ENCODE measurements at regions not wholly inside any gene's neighbourhood (a gene's known extent, or its start where the extent isn't known, plus 50 kb on each side); places are given as distances from the start of the nearest gene placed in this dataset.

GRCh38 chr5:89916131-89916530 lies 493.4 kb downstream of the CETN3 start:
- no peak for TF ChIP-seq CTCF (IDR thresholded peaks at IDR 0.05; ENCODE audit: low read depth, low read length)
- H3K4me3 ChIP-seq (ENCODE audit: low read depth, low read length), result no peak overlapping the region
- in situ Hi-C loops (cut with HindIII; ENCODE audit: low sequenced_read_pairs), result no loop called here
- no peak for DNase-seq (ENCODE audit: low read depth, low spot score)

GRCh38 chr5:89908876-89909275 lies 500.7 kb downstream of the CETN3 start:
- no peak for DNase-seq (ENCODE audit: low read depth, low spot score)
- in situ Hi-C loops (cut with HindIII; ENCODE audit: low sequenced_read_pairs), result no loop called here
- TF ChIP-seq CTCF (IDR thresholded peaks at IDR 0.05; ENCODE audit: low read depth, low read length), result no peak
- H3K4me3 ChIP-seq (ENCODE audit: low read depth, low read length), result no peak overlapping the region

- no peak for TF ChIP-seq CTCF (IDR thresholded peaks at IDR 0.05; ENCODE audit: low read depth, low read length)
- no peak overlapping the region for H3K4me3 ChIP-seq (ENCODE audit: low read depth, low read length)
- in situ Hi-C loops (cut with HindIII; ENCODE audit: low sequenced_read_pairs), result no loop called here
- DNase-seq (ENCODE audit: low read depth, low spot score), result no peak
Measured at GRCh38 chr5:89904442-89904841, 505.1 kb downstream of the CETN3 start.

- no peak for DNase-seq (ENCODE audit: low read depth, low spot score)
- no peak for TF ChIP-seq CTCF (IDR thresholded peaks at IDR 0.05; ENCODE audit: low read depth, low read length)
- in situ Hi-C loops (cut with HindIII; ENCODE audit: low sequenced_read_pairs), result no loop called here
- H3K4me3 ChIP-seq (ENCODE audit: low read depth, low read length), result no peak overlapping the region
Measured at GRCh38 chr5:89901983-89902382, 507.6 kb downstream of the CETN3 start.

- no peak overlapping the region for H3K4me3 ChIP-seq (ENCODE audit: low read depth, low read length)
- in situ Hi-C loops (cut with HindIII; ENCODE audit: low sequenced_read_pairs), result no loop called here
- DNase-seq (ENCODE audit: low read depth, low spot score), result no peak
- no peak for TF ChIP-seq CTCF (IDR thresholded peaks at IDR 0.05; ENCODE audit: low read depth, low read length)
Measured at GRCh38 chr5:89901346-89901745, 508.2 kb downstream of the CETN3 start.

GRCh38 chr5:89900346-89900745 lies 509.2 kb downstream of the CETN3 start:
- no peak for DNase-seq (ENCODE audit: low read depth, low spot score)
- no peak for TF ChIP-seq CTCF (IDR thresholded peaks at IDR 0.05; ENCODE audit: low read depth, low read length)
- in situ Hi-C loops (cut with HindIII; ENCODE audit: low sequenced_read_pairs), result no loop called here
- no peak overlapping the region for H3K4me3 ChIP-seq (ENCODE audit: low read depth, low read length)

- DNase-seq (ENCODE audit: low read depth, low spot score), result no peak
- H3K4me3 ChIP-seq (ENCODE audit: low read depth, low read length), result no peak overlapping the region
- in situ Hi-C loops (cut with HindIII; ENCODE audit: low sequenced_read_pairs), result no loop called here
- TF ChIP-seq CTCF (IDR thresholded peaks at IDR 0.05; ENCODE audit: low read depth, low read length), result no peak
Measured at GRCh38 chr5:89899559-89899958, 510.0 kb downstream of the CETN3 start.
